CD4-positive, alpha-beta memory T cell (primary cell): ENCODE measurements at regions not wholly inside any gene's neighbourhood (a gene's known extent, or its start where the extent isn't known, plus 50 kb on each side); places are given as distances from the start of the nearest gene placed in this dataset.

ENCODE experiments used
- CTCF ChIA-PET: fragments of 350-600 bp; sonication (Branson Sonifier 250); formaldehyde crosslinking; loops from one replicate; lab custom pipeline; 2021; ENCODE audit warnings: inconsistent platforms; ENCODE audit not compliant: partially characterized antibody; lab: Charles Lee
- POLR2A ChIA-PET: fragments of 350-600 bp; sonication (Branson Sonifier 250); formaldehyde crosslinking; loops from one replicate; lab custom pipeline; 2021; ENCODE audit not compliant: partially characterized antibody; lab: Charles Lee
- DNase-seq, 5 donors: peaks; one replicate each; pipeline versions ENCODE4 v3.0.0 to v3.0.0-alpha.2; 2020 to 2022; ENCODE audit warnings: mixed read lengths in 1 of 5
- H3K27ac ChIP-seq: one replicate; pipeline ENCODE4 v1.7.0; 2013; ENCODE audit warnings: low read depth, low read length
- H3K27me3 ChIP-seq: 2 replicates; pipeline ENCODE4 v1.7.0; 2013; ENCODE audit warnings: mild to moderate bottlenecking, low read length, moderate library complexity; ENCODE audit not compliant: insufficient read depth
- H3K36me3 ChIP-seq: 2 replicates; pipeline ENCODE4 v1.7.0; 2013; ENCODE audit warnings: mild to moderate bottlenecking, low read length, moderate library complexity; ENCODE audit not compliant: insufficient read depth
- H3K4me1 ChIP-seq: 2 replicates; pipeline ENCODE4 v1.7.0; 2013; ENCODE audit warnings: mild to moderate bottlenecking, low read length, moderate library complexity; ENCODE audit not compliant: insufficient read depth
- H3K4me3 ChIP-seq, 2 donors: one replicate each; pipeline ENCODE4 v1.7.0; 2013; ENCODE audit warnings: low read length in 2 of 2, mild to moderate bottlenecking in 1 of 2
- H3K9me3 ChIP-seq, 2 donors: one replicate each; pipeline ENCODE4 v1.7.0; 2013; ENCODE audit warnings: low read length in 2 of 2, control low read depth in 1 of 2; ENCODE audit not compliant: control insufficient read depth in 1 of 2
- H3K27ac Mint-ChIP-seq, 7 donors: one replicate each; pipeline ENCODE4 v1.8.0; 2020 to 2021; ENCODE audit warnings: mixed read lengths in 7 of 7, mild to moderate bottlenecking in 6 of 7, inconsistent platforms in 3 of 7, moderate library complexity in 3 of 7
- H3K27me3 Mint-ChIP-seq, 2 donors: one replicate each; pipeline ENCODE4 v1.8.0; 2020 to 2021; ENCODE audit warnings: mixed read lengths in 2 of 2
- H3K36me3 Mint-ChIP-seq, 2 donors: one replicate each; pipeline ENCODE4 v1.8.0; 2020 to 2021; ENCODE audit warnings: mixed read lengths in 2 of 2, inconsistent platforms in 1 of 2, mild to moderate bottlenecking in 1 of 2
- H3K4me1 Mint-ChIP-seq, 4 donors: one replicate each; pipeline ENCODE4 v1.8.0; 2020 to 2021; ENCODE audit warnings: mixed read lengths in 4 of 4, mild to moderate bottlenecking in 1 of 4
- H3K4me3 Mint-ChIP-seq, 8 donors: one replicate each; pipeline ENCODE4 v1.8.0; 2020 to 2021; ENCODE audit warnings: mixed read lengths in 8 of 8, mild to moderate bottlenecking in 7 of 8, moderate library complexity in 6 of 8, inconsistent platforms in 3 of 8
- H3K9me3 Mint-ChIP-seq, 8 donors: one replicate each; pipeline ENCODE4 v1.8.0; 2020 to 2021; ENCODE audit warnings: mixed read lengths in 8 of 8, mild to moderate bottlenecking in 5 of 8, inconsistent platforms in 3 of 8, moderate library complexity in 1 of 8
- intact Hi-C: fragments of 100-400 bp; cut with micrococcal nuclease; formaldehyde crosslinking; loops from one replicate; pipeline ENCODE4 v1.15.1; 2023

GRCh38 chr1:5373281-5373680 lies 618.9 kb downstream of the NPHP4 start:
- no peak for DNase-seq
- Histone ChIP-seq H3K36me3 (no peaks in the 10 kb centered on the region), H3K27me3 (no peaks in the 10 kb centered on the region), H3K9me3 (peaks cover 0 to 7% of the 10 kb centered on the region in 2 donors), H3K4me3 (no peak overlapping the region), H3K4me1 (peaks cover 26% of the 10 kb centered on the region), H3K27ac (no peak overlapping the region)
- Mint-ChIP-seq H3K4me3 (no peak overlapping the region), H3K4me1 (peaks cover 19 to 27% (median 21%) of the 10 kb centered on the region in 4 donors), H3K9me3 (peaks cover 0 to 27% (median 16%) of the 10 kb centered on the region in 8 donors), H3K27me3 (no peaks in the 10 kb centered on the region), H3K36me3 (peaks cover 0 to 6% of the 10 kb centered on the region in 2 donors), H3K27ac (peak overlapping the region in 1 of 7 donors; percentile 24)
- ChIA-PET CTCF (no interaction called here), POLR2A (no interaction called here)
- intact Hi-C loops, result no loop called here

DNA sequence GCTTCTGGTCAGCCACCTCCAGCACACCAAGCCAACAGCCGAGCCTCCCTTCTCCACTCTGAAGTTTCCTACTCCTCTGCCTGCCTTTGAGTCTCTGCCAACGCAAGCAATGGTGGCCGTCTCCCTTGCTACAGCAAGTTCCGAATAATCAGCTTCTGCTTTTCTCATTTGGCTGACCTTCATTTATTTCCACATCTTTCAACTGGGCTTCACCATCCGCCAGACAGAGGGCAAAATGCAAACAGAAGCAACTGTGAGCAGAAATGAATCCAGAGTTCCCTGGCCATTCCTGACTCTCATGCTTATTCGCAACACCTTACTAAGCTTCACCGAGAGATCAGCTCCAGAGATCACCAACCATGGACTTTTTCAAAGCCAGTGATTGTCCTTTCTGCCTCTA lies 621.0 kb downstream of the NPHP4 start:
- H3K27ac ChIP-seq, result no peak overlapping the region
- H3K4me3 ChIP-seq, result no peak overlapping the region
- H3K4me1 Mint-ChIP-seq, result peaks cover 19 to 27% (median 22%) of the 10 kb centered on the region in 4 donors
- DNase-seq, result no peak
- CTCF ChIA-PET, result interaction anchor here (1.2 to 1.4 kb wide), 2 partner anchors 22 to 143 kb away, joined by 3 to 4 read pairs; no protein-coding TSS in a partner anchor
- H3K4me3 Mint-ChIP-seq, result peak overlapping the region in 3 of 8 donors; percentile 40 to 64 (median 51)
- peaks cover 26% of the 10 kb centered on the region for H3K4me1 ChIP-seq
- intact Hi-C loops, result no loop called here
- H3K9me3 Mint-ChIP-seq, result peaks cover 0 to 27% (median 16%) of the 10 kb centered on the region in 8 donors
- H3K27me3 ChIP-seq, result no peaks in the 10 kb centered on the region
- peaks cover 0 to 6% of the 10 kb centered on the region in 2 donors for H3K36me3 Mint-ChIP-seq
- H3K27ac Mint-ChIP-seq, result peak overlapping the region in 1 of 7 donors; percentile 44
- peaks cover 0 to 7% of the 10 kb centered on the region in 2 donors for H3K9me3 ChIP-seq
- H3K27me3 Mint-ChIP-seq, result no peaks in the 10 kb centered on the region
- POLR2A ChIA-PET, result interaction anchor here (1.2 to 3.3 kb wide), 3 partner anchors 18 to 55 kb away, joined by 3 to 22 read pairs (median 4); no protein-coding TSS in a partner anchor
- no peaks in the 10 kb centered on the region for H3K36me3 ChIP-seq

DNA sequence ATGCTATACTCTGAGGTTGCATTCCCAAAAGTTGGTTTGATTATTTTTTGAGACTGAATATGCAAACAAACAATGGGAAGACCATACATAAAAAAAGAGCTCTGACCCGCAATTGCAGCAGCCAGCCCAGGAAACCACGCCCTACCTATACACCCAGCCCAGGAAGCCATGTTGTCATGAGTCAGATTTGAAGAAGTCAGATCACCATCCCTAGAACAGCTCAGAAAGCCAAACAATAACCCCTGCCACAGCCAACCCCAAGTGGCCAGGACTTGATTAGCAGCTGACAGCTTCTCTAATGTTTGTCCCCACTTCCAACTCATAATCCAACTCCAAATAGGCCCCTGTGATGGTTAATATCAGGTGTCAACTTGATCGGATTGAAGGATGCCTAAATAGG lies 621.9 kb downstream of the NPHP4 start:
- H3K9me3 Mint-ChIP-seq, result peaks cover 0 to 27% (median 16%) of the 10 kb centered on the region in 8 donors
- H3K27me3 ChIP-seq, result no peaks in the 10 kb centered on the region
- no peaks in the 10 kb centered on the region for H3K27me3 Mint-ChIP-seq
- H3K36me3 ChIP-seq, result no peaks in the 10 kb centered on the region
- intact Hi-C loops, result no loop called here
- H3K4me1 Mint-ChIP-seq, result peaks cover 19 to 27% (median 23%) of the 10 kb centered on the region in 4 donors
- ChIA-PET POLR2A (interaction anchor here (0.7 to 3.3 kb wide), 6 partner anchors 15 to 84 kb away, joined by 3 to 22 read pairs (median 4); no protein-coding TSS in a partner anchor), CTCF (interaction anchor here (0.8 to 1.4 kb wide), 4 partner anchors 16 to 231 kb away, joined by 3 to 4 read pairs (median 3); no protein-coding TSS in a partner anchor)
- H3K4me1 ChIP-seq, result peaks cover 26% of the 10 kb centered on the region
- peaks cover 0 to 7% of the 10 kb centered on the region in 2 donors for H3K9me3 ChIP-seq
- H3K27ac Mint-ChIP-seq, result peak overlapping the region in 5 of 7 donors; percentile 42 to 74 (median 70)
- H3K4me3 Mint-ChIP-seq, result peak overlapping the region in 7 of 8 donors; percentile 11 to 74 (median 58)
- DNase-seq, result peak in 4 of 5 donors; percentile 4 to 15 (median 10)
- H3K27ac ChIP-seq, result no peak overlapping the region
- H3K36me3 Mint-ChIP-seq, result peaks cover 0 to 6% of the 10 kb centered on the region in 2 donors
- peak overlapping the region in 1 of 2 donors; percentile 13 for H3K4me3 ChIP-seq

DNA sequence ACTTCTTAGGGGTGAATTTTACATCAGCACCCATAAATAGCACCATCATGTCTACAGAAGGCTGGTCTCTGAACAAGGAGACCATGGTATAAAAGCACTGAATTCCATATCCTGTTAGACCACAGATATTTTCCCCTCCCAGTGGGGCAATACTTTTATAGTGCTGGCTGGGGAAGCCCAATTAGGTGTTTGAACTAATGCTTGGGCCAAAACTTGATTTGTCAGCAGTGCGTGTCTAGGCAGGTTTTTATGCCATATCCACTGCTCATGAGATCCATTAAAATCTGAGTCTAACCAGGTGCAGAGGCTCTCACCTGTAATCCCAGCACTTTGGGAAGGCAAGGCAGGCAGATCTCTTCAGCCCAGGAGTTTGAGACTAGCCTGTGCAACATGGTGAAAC lies 623.0 kb downstream of the NPHP4 start:
- H3K4me1 Mint-ChIP-seq, result peaks cover 19 to 27% (median 26%) of the 10 kb centered on the region in 4 donors
- peaks cover 0 to 6% of the 10 kb centered on the region in 2 donors for H3K36me3 Mint-ChIP-seq
- Histone ChIP-seq H3K4me1 (peaks cover 26% of the 10 kb centered on the region), H3K27ac (no peak overlapping the region), H3K9me3 (peaks cover 0 to 7% of the 10 kb centered on the region in 2 donors), H3K36me3 (no peaks in the 10 kb centered on the region), H3K27me3 (no peaks in the 10 kb centered on the region), H3K4me3 (no peak overlapping the region)
- CTCF ChIA-PET, result interaction anchor here (1.2 kb wide), 1 partner anchor 50 kb away, joined by 3 read pairs; no protein-coding TSS in a partner anchor
- no peak for DNase-seq
- POLR2A ChIA-PET, result interaction anchor here (0.7 to 3.3 kb wide), 3 partner anchors 14 to 83 kb away, joined by 3 to 22 read pairs (median 4); no protein-coding TSS in a partner anchor
- intact Hi-C loops, result no loop called here
- peaks cover 0 to 27% (median 15%) of the 10 kb centered on the region in 8 donors for H3K9me3 Mint-ChIP-seq
- H3K27me3 Mint-ChIP-seq, result no peaks in the 10 kb centered on the region
- H3K27ac Mint-ChIP-seq, result no peak overlapping the region
- peak overlapping the region in 1 of 8 donors; percentile 58 for H3K4me3 Mint-ChIP-seq

- peak overlapping the region in 1 of 7 donors; percentile 37 for H3K27ac Mint-ChIP-seq
- no peak overlapping the region for H3K4me3 Mint-ChIP-seq
- ChIA-PET CTCF (no interaction called here), POLR2A (interaction anchor here (3.3 kb wide), 1 partner anchor 21 kb away, joined by 22 read pairs; no protein-coding TSS in a partner anchor)
- H3K4me1 ChIP-seq, result peaks cover 26% of the 10 kb centered on the region
- no peaks in the 10 kb centered on the region for H3K27me3 ChIP-seq
- DNase-seq, result no peak
- H3K4me1 Mint-ChIP-seq, result peaks cover 19 to 27% (median 26%) of the 10 kb centered on the region in 4 donors
- H3K36me3 ChIP-seq, result no peaks in the 10 kb centered on the region
- H3K27me3 Mint-ChIP-seq, result no peaks in the 10 kb centered on the region
- peaks cover 0 to 3% of the 10 kb centered on the region in 2 donors for H3K9me3 ChIP-seq
- no peak overlapping the region for H3K27ac ChIP-seq
- H3K9me3 Mint-ChIP-seq, result peaks cover 0 to 22% (median 7%) of the 10 kb centered on the region in 8 donors
- H3K4me3 ChIP-seq, result no peak overlapping the region
- peaks cover 0 to 1% of the 10 kb centered on the region in 2 donors for H3K36me3 Mint-ChIP-seq
- intact Hi-C loops, result no loop called here
Observed at GRCh38 chr1:5368201-5368600, 624.0 kb downstream of the NPHP4 start.

DNA sequence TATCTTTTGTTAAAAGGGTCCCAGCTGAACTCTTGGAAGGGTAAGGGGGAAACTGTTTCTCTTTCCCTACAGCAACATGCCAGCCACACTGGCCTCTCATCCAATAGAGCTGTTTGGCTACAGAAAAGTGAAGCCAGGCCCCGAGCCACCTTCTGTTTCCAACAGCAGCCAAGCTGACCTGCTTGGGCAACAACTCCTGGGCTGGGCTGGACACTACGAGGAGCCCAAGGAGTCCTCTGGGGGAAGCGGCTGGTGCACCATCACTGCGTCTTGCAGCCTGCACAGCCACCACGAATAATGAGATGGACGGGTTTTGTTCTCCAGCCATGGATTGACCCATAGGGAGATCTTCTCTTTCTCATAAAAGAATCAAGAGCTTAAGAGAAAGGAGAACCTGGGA lies 624.9 kb downstream of the NPHP4 start:
- Mint-ChIP-seq H3K27ac (no peak overlapping the region), H3K27me3 (no peaks in the 10 kb centered on the region), H3K36me3 (no peaks in the 10 kb centered on the region), H3K4me1 (peaks cover 19 to 27% (median 25%) of the 10 kb centered on the region in 4 donors), H3K9me3 (peaks cover 0 to 14% (median 2%) of the 10 kb centered on the region in 8 donors), H3K4me3 (no peak overlapping the region)
- Histone ChIP-seq H3K36me3 (no peaks in the 10 kb centered on the region), H3K4me3 (no peak overlapping the region), H3K9me3 (no peaks in the 10 kb centered on the region), H3K27me3 (no peaks in the 10 kb centered on the region), H3K27ac (no peak overlapping the region), H3K4me1 (peaks cover 26% of the 10 kb centered on the region)
- no peak for DNase-seq
- intact Hi-C loops, result no loop called here
- ChIA-PET POLR2A (interaction anchor here (1.5 kb wide), 1 partner anchor 21 kb away, joined by 4 read pairs; no protein-coding TSS in a partner anchor), CTCF (no interaction called here)

DNA sequence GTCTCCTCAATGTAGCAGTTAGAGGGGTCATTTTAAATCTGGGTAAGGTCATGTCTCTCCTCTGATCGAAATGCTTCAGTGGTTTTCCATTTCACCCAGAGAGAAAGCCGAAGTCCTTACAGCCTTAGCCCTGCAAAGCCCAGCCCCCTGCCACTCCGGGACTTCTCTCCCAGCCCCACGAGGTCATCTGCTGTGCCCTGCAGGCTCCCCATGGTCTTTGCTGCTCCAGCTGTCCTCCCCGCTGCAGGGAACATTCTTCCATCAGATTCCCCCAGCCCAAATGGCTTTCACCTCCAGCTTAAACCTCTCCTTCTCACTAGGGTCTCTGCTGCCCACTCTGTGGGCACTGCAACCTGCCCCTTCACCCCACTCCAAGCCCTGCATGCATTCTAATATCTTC lies 626.5 kb downstream of the NPHP4 start:
- no peak overlapping the region for H3K4me3 Mint-ChIP-seq
- peak overlapping the region in 1 of 7 donors; percentile 43 for H3K27ac Mint-ChIP-seq
- CTCF ChIA-PET, result no interaction called here
- H3K4me1 ChIP-seq, result peaks cover 16% of the 10 kb centered on the region
- H3K9me3 Mint-ChIP-seq, result peaks cover 0 to 8% (median 0%) of the 10 kb centered on the region in 8 donors
- POLR2A ChIA-PET, result no interaction called here
- intact Hi-C loops, result no loop called here
- no peak overlapping the region for H3K4me3 ChIP-seq
- H3K9me3 ChIP-seq, result no peaks in the 10 kb centered on the region
- H3K36me3 Mint-ChIP-seq, result no peaks in the 10 kb centered on the region
- no peaks in the 10 kb centered on the region for H3K36me3 ChIP-seq
- no peak for DNase-seq
- no peak overlapping the region for H3K27ac ChIP-seq
- no peaks in the 10 kb centered on the region for H3K27me3 Mint-ChIP-seq
- no peaks in the 10 kb centered on the region for H3K27me3 ChIP-seq
- H3K4me1 Mint-ChIP-seq, result peaks cover 11 to 19% (median 17%) of the 10 kb centered on the region in 4 donors
